ENCODE measurements at regions not wholly inside any gene's neighbourhood (a gene's known extent, or its start where the extent isn't known, plus 50 kb on each side); places are given as distances from the start of the nearest gene placed in this dataset.

DNA sequence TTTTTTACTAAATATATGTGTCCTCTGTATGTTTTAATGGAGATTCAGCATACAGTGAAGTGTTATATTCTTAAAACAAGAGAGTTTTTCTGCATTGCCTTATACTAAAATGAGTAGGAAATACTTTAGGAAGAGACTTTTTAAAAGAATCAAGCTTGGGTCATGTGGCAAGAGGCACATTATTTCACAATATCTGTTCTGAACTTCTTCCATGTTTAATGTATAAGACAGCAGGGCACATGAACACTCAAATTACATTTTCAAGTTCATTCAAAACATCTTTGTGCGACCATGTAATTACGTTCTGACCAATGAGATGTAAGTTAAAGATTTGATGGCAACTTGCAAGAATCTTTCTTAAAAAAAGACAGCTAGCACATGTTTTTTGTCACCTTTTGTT lies 1055.9 kb downstream of the NR2F1-AS1 start:
- no peaks in the 10 kb centered on the region for H3K9me2 ChIP-seq (ENCODE audit: low read depth, low read length)
- no peaks in the 10 kb centered on the region for H4K20me1 ChIP-seq (ENCODE audit: insufficient read depth, low read length)
- no peak overlapping the region for H3K27ac ChIP-seq (ENCODE audit: low read depth, low read length, poor library complexity, severe bottlenecking)
- no peaks in the 10 kb centered on the region for H3K36me3 ChIP-seq (ENCODE audit: insufficient read depth, low read length)
- H3K9ac ChIP-seq (ENCODE audit: low read length): no peak overlapping the region
- no peak overlapping the region for H3K4me2 ChIP-seq (ENCODE audit: low read length)
- H3F3A ChIP-seq (ENCODE audit: insufficient read depth, low read length): no peaks in the 10 kb centered on the region
- H3K4me3 ChIP-seq (ENCODE audit: low read depth, low read length, poor library complexity, severe bottlenecking): no peak overlapping the region
- TF ChIP-seq EZH2 (IDR thresholded peaks at IDR 0.05; ENCODE audit: borderline replicate concordance, low read length): no peak
- TF ChIP-seq, protein P1, sequence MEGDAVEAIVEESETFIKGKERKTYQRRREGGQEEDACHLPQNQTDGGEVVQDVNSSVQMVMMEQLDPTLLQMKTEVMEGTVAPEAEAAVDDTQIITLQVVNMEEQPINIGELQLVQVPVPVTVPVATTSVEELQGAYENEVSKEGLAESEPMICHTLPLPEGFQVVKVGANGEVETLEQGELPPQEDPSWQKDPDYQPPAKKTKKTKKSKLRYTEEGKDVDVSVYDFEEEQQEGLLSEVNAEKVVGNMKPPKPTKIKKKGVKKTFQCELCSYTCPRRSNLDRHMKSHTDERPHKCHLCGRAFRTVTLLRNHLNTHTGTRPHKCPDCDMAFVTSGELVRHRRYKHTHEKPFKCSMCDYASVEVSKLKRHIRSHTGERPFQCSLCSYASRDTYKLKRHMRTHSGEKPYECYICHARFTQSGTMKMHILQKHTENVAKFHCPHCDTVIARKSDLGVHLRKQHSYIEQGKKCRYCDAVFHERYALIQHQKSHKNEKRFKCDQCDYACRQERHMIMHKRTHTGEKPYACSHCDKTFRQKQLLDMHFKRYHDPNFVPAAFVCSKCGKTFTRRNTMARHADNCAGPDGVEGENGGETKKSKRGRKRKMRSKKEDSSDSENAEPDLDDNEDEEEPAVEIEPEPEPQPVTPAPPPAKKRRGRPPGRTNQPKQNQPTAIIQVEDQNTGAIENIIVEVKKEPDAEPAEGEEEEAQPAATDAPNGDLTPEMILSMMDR (IDR thresholded peaks at IDR 0.05; ENCODE audit: low read length): no peak
- H3K27me3 ChIP-seq (ENCODE audit: insufficient read depth, low read length): no peaks in the 10 kb centered on the region
- H2AFZ ChIP-seq (ENCODE audit: low read length): no peak overlapping the region
- H3K9me3 ChIP-seq (ENCODE audit: low read length): no peaks in the 10 kb centered on the region
- H3K4me1 ChIP-seq (ENCODE audit: insufficient read depth, low read length, severe bottlenecking): no peaks in the 10 kb centered on the region
- no peaks in the 10 kb centered on the region for H3K79me2 ChIP-seq (ENCODE audit: insufficient read depth, low read length)

DNA sequence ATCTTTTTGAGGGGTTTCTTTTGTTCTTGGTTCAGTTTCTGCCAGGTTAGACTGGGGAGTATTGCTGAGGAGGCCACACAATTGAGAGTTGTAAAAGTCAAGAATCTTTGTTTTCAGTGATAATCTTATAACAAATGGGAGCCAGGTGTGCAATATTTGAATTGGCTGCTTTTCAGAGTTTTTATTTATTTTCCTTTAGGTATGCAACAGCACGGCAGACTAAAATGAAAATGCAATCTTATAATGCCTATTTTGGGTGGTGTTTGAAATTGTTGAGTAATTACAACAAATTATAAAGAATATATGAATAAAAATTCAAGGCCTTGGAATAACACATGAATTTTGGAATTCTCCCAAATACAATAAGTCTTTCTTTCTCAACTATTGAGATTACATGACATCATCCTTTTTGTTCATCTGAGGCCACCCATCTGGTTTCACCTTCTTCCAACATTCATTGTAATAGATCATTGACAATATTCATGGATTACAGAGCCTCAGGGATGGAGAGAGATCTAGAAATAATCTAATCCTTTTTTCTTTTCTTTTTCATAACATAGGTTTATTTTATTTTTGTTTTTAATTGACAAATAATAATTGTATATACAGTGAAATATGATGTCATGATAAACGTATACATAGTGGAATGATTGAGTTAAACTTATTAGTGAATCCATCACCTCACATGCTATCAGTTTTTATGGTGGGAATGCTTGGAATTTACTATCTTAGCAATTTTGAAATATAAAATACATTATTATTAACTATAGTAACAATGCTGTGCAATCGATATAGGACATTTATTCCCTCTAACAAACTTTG lies 1061.0 kb downstream of the NR2F1-AS1 start:
- Histone ChIP-seq H3K27me3 (ENCODE audit: insufficient read depth, low read length) (no peaks in the 10 kb centered on the region), H3K9me2 (ENCODE audit: low read depth, low read length) (no peaks in the 10 kb centered on the region), H3F3A (ENCODE audit: insufficient read depth, low read length) (no peaks in the 10 kb centered on the region), H4K20me1 (ENCODE audit: insufficient read depth, low read length) (no peaks in the 10 kb centered on the region), H3K9me3 (ENCODE audit: low read length) (no peaks in the 10 kb centered on the region), H2AFZ (ENCODE audit: low read length) (no peak overlapping the region), H3K4me2 (ENCODE audit: low read length) (no peak overlapping the region), H3K4me1 (ENCODE audit: insufficient read depth, low read length, severe bottlenecking) (no peaks in the 10 kb centered on the region), H3K4me3 (ENCODE audit: low read depth, low read length, poor library complexity, severe bottlenecking) (no peak overlapping the region), H3K36me3 (ENCODE audit: insufficient read depth, low read length) (no peaks in the 10 kb centered on the region), H3K9ac (ENCODE audit: low read length) (no peak overlapping the region), H3K27ac (ENCODE audit: low read depth, low read length, poor library complexity, severe bottlenecking) (no peak overlapping the region), H3K79me2 (ENCODE audit: insufficient read depth, low read length) (no peaks in the 10 kb centered on the region)
- no peak for TF ChIP-seq EZH2 (IDR thresholded peaks at IDR 0.05; ENCODE audit: borderline replicate concordance, low read length)
- TF ChIP-seq, protein P1 (IDR thresholded peaks at IDR 0.05; ENCODE audit: low read length): no peak

DNA sequence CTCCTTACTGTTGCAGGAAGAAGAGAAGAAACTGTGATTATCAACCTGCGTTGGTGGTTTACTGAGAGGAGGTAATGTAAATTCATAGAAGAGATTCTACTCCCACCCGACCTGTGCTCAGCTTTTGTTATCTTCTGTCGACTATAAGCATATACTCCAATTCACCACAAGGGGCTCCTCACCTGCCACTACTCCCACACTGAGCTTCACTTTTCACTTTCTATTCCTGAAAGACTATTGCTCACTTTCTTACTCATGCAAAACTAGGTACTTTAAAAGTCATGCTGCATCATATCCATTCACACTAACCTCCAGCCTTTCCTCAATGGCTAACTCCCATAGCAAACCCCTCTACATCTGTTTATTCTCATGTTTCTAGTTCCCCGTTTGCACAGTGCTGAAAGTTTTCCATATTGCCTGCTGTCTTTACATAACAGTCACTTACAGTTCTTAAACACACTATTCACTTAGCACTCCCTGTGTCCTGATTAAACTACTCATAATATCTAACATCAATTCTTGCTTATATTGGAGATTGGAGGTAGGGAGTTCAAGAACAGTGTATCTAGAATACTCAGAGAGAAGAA lies 1062.6 kb downstream of the NR2F1-AS1 start:
- H3K27ac ChIP-seq (ENCODE audit: low read depth, low read length, poor library complexity, severe bottlenecking): no peak overlapping the region
- no peak overlapping the region for H2AFZ ChIP-seq (ENCODE audit: low read length)
- H3K4me1 ChIP-seq (ENCODE audit: insufficient read depth, low read length, severe bottlenecking): no peaks in the 10 kb centered on the region
- no peaks in the 10 kb centered on the region for H3K79me2 ChIP-seq (ENCODE audit: insufficient read depth, low read length)
- no peaks in the 10 kb centered on the region for H3K9me2 ChIP-seq (ENCODE audit: low read depth, low read length)
- no peaks in the 10 kb centered on the region for H4K20me1 ChIP-seq (ENCODE audit: insufficient read depth, low read length)
- H3K4me3 ChIP-seq (ENCODE audit: low read depth, low read length, poor library complexity, severe bottlenecking): no peak overlapping the region
- H3K27me3 ChIP-seq (ENCODE audit: insufficient read depth, low read length): no peaks in the 10 kb centered on the region
- H3K4me2 ChIP-seq (ENCODE audit: low read length): no peak overlapping the region
- no peaks in the 10 kb centered on the region for H3K36me3 ChIP-seq (ENCODE audit: insufficient read depth, low read length)
- no peak overlapping the region for H3K9ac ChIP-seq (ENCODE audit: low read length)
- H3F3A ChIP-seq (ENCODE audit: insufficient read depth, low read length): no peaks in the 10 kb centered on the region
- H3K9me3 ChIP-seq (ENCODE audit: low read length): no peaks in the 10 kb centered on the region
- TF ChIP-seq, protein P1 (IDR thresholded peaks at IDR 0.05; ENCODE audit: low read length): peak; percentile 63
- no peak for TF ChIP-seq EZH2 (IDR thresholded peaks at IDR 0.05; ENCODE audit: borderline replicate concordance, low read length)

All from OCI-LY1 (cell line).